ENCODE measurements at regions not wholly inside any gene's neighbourhood (a gene's known extent, or its start where the extent isn't known, plus 50 kb on each side); places are given as distances from the start of the nearest gene placed in this dataset.

DNA sequence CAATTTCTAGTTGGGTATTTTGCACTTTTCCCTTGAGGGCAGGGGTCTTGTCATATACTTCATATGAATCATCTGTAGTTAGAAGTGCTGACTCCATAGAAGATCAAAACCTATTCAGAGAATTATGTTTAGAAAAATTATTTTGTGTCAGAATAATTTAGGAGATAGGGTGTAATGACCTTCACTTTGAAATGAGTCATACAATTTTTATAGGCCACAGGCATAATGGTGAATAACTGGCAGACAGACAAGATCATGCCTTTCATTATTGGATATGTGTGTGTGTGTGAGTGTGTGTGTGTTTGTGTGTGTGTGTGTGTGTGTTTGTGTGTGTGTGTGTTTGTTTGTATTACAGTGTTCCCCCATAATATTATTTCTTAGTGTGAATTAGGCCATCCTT is 523.0 kb downstream of the ANKRD7 start:
- TF ChIP-seq POLR2A (IDR thresholded peaks at IDR 0.05) = no peak
- TF ChIP-seq, protein P1, sequence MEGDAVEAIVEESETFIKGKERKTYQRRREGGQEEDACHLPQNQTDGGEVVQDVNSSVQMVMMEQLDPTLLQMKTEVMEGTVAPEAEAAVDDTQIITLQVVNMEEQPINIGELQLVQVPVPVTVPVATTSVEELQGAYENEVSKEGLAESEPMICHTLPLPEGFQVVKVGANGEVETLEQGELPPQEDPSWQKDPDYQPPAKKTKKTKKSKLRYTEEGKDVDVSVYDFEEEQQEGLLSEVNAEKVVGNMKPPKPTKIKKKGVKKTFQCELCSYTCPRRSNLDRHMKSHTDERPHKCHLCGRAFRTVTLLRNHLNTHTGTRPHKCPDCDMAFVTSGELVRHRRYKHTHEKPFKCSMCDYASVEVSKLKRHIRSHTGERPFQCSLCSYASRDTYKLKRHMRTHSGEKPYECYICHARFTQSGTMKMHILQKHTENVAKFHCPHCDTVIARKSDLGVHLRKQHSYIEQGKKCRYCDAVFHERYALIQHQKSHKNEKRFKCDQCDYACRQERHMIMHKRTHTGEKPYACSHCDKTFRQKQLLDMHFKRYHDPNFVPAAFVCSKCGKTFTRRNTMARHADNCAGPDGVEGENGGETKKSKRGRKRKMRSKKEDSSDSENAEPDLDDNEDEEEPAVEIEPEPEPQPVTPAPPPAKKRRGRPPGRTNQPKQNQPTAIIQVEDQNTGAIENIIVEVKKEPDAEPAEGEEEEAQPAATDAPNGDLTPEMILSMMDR (IDR thresholded peaks at IDR 0.05) = no peak
